ENCODE measurements at regions not wholly inside any gene's neighbourhood (a gene's known extent, or its start where the extent isn't known, plus 50 kb on each side); places are given as distances from the start of the nearest gene placed in this dataset.

DNA sequence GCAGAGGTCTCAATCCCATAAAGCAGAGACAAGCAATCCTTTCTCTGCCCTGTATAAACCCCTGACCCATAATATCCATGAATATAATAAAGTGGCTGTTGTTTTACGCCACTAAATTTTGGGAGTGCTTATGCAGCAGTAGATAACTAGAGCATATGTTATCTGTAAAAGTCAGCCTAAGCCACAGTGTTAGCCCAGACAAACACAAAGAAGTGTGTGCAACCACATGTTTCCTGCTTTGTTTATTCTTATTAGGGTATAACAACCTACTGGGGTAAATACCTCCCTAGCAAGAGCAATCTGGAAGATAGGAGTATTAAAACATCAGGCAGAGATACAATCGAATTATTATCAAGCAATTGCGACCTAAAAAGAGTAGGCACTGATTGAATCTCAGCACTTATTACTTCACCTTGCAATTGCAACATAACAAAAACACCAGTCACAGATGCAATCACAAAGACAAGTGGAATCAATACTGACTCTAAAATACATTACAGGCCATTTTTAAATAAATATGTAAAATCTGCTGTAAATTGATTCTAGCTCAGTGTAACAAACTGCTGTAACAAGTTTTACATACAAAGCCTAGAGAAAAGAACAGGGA, 94.6 kb upstream of the UBE2E2 start:
- no peaks in the 10 kb centered on the region for H3K36me3 ChIP-seq (ENCODE audit: insufficient read depth, low read length)
- ATAC-seq (ENCODE audit: insufficient read depth, low read depth), result no peak
- no peaks in the 10 kb centered on the region for H3K27me3 ChIP-seq (ENCODE audit: insufficient read depth, low read length, poor library complexity)
- TF ChIP-seq, protein P1, sequence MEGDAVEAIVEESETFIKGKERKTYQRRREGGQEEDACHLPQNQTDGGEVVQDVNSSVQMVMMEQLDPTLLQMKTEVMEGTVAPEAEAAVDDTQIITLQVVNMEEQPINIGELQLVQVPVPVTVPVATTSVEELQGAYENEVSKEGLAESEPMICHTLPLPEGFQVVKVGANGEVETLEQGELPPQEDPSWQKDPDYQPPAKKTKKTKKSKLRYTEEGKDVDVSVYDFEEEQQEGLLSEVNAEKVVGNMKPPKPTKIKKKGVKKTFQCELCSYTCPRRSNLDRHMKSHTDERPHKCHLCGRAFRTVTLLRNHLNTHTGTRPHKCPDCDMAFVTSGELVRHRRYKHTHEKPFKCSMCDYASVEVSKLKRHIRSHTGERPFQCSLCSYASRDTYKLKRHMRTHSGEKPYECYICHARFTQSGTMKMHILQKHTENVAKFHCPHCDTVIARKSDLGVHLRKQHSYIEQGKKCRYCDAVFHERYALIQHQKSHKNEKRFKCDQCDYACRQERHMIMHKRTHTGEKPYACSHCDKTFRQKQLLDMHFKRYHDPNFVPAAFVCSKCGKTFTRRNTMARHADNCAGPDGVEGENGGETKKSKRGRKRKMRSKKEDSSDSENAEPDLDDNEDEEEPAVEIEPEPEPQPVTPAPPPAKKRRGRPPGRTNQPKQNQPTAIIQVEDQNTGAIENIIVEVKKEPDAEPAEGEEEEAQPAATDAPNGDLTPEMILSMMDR (IDR thresholded peaks at IDR 0.05; ENCODE audit: borderline replicate concordance, extremely low read depth, low read length, poor library complexity, severe bottlenecking), result no peak
- no peak for TF ChIP-seq EZH2 (IDR thresholded peaks at IDR 0.05; ENCODE audit: borderline replicate concordance, low read depth, low read length, severe bottlenecking)
- H3K4me3 ChIP-seq (ENCODE audit: low read depth in 1 of 2, low read length in 2 of 2), result no peak overlapping the region
- H3K9ac ChIP-seq (ENCODE audit: low read depth, low read length), result no peak overlapping the region
- no peaks in the 10 kb centered on the region for H4K20me1 ChIP-seq (ENCODE audit: insufficient read depth, low read length)
- H3K4me1 ChIP-seq (ENCODE audit: insufficient read depth, low read length), result no peaks in the 10 kb centered on the region
- no peak for DNase-seq
- no peak overlapping the region for H2AFZ ChIP-seq (ENCODE audit: low read depth, low read length)
- H3K79me2 ChIP-seq (ENCODE audit: insufficient read depth, low read length), result no peaks in the 10 kb centered on the region
- no peak overlapping the region for H3K27ac ChIP-seq (ENCODE audit: low read length)
- H3K4me2 ChIP-seq (ENCODE audit: insufficient read depth, low read length), result no peak overlapping the region
- H3K9me3 ChIP-seq (ENCODE audit: insufficient read depth, low read length, severe bottlenecking), result no peaks in the 10 kb centered on the region

DNA sequence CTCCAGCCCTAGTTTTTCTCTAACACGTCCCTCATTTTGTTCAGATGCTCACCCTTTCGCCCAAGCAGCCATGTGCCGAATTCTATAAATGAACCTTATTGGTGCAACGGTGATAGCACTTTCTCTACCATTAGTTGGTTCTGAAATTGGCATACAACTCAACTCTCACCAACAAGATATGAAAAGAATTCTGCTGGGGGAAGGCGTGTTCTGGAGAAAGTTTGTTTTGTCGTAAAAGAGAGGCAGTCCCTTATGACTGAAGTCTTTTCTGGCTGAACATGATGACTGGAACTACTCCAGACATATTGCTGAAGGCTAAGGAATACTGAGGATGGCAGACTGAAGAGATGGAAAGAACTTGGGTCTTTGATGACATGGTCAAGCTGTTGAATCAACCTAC, 91.8 kb upstream of the UBE2E2 start:
- no peak for ATAC-seq (ENCODE audit: insufficient read depth, low read depth)
- Histone ChIP-seq H2AFZ (ENCODE audit: low read depth, low read length) (no peak overlapping the region), H3K27me3 (ENCODE audit: insufficient read depth, low read length, poor library complexity) (no peaks in the 10 kb centered on the region)

DNA sequence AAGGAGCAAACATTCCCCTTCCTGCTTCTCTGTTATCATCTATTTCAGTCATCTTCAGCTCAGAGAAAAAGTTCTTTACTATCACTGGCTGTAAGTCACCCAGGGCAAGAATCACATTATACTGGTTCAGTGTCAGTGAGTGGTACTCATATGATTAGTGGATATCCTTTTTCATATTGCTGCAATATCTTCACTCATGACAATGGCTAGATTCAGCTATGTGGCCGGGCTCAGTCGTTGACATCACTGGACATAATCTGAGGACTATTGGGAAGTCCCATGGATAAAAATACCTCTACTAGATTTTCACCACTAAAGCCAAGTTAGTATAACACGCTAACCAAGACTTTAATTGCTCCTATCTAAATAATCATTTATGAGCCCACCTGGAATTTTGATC, 91.3 kb upstream of the UBE2E2 start:
- no peaks in the 10 kb centered on the region for H3K9me3 ChIP-seq (ENCODE audit: insufficient read depth, low read length, severe bottlenecking)
- H2AFZ ChIP-seq (ENCODE audit: low read depth, low read length), result no peak overlapping the region
- no peaks in the 10 kb centered on the region for H4K20me1 ChIP-seq (ENCODE audit: insufficient read depth, low read length)
- no peaks in the 10 kb centered on the region for H3K36me3 ChIP-seq (ENCODE audit: insufficient read depth, low read length)
- H3K27ac ChIP-seq (ENCODE audit: low read length), result no peak overlapping the region
- H3K4me3 ChIP-seq (ENCODE audit: low read depth in 1 of 2, low read length in 2 of 2), result no peak overlapping the region
- H3K79me2 ChIP-seq (ENCODE audit: insufficient read depth, low read length), result no peaks in the 10 kb centered on the region
- DNase-seq, result no peak
- no peak overlapping the region for H3K9ac ChIP-seq (ENCODE audit: low read depth, low read length)
- TF ChIP-seq, protein P1 (IDR thresholded peaks at IDR 0.05; ENCODE audit: borderline replicate concordance, extremely low read depth, low read length, poor library complexity, severe bottlenecking), result no peak
- no peak for TF ChIP-seq EZH2 (IDR thresholded peaks at IDR 0.05; ENCODE audit: borderline replicate concordance, low read depth, low read length, severe bottlenecking)
- H3K27me3 ChIP-seq (ENCODE audit: insufficient read depth, low read length, poor library complexity), result no peaks in the 10 kb centered on the region
- peaks cover 10% of the 10 kb centered on the region; the same call in 1 of the 2 replicates for H3K4me1 ChIP-seq (ENCODE audit: insufficient read depth, low read length)
- no peak for ATAC-seq (ENCODE audit: insufficient read depth, low read depth)
- no peak overlapping the region for H3K4me2 ChIP-seq (ENCODE audit: insufficient read depth, low read length)

More for the DNA sequence above, 91.8 kb upstream of the UBE2E2 start:
- Histone ChIP-seq H3K79me2 (ENCODE audit: insufficient read depth, low read length) (no peaks in the 10 kb centered on the region), H3K27ac (ENCODE audit: low read length) (no peak overlapping the region), H4K20me1 (ENCODE audit: insufficient read depth, low read length) (no peaks in the 10 kb centered on the region), H3K4me3 (ENCODE audit: low read depth in 1 of 2, low read length in 2 of 2) (no peak overlapping the region), H3K9ac (ENCODE audit: low read depth, low read length) (no peak overlapping the region), H3K9me3 (ENCODE audit: insufficient read depth, low read length, severe bottlenecking) (no peaks in the 10 kb centered on the region), H3K36me3 (ENCODE audit: insufficient read depth, low read length) (no peaks in the 10 kb centered on the region), H3K4me1 (ENCODE audit: insufficient read depth, low read length) (peaks cover 10% of the 10 kb centered on the region; the same call in 1 of the 2 replicates), H3K4me2 (ENCODE audit: insufficient read depth, low read length) (no peak overlapping the region)
- TF ChIP-seq, protein P1 (IDR thresholded peaks at IDR 0.05; ENCODE audit: borderline replicate concordance, extremely low read depth, low read length, poor library complexity, severe bottlenecking), result no peak
- TF ChIP-seq EZH2 (IDR thresholded peaks at IDR 0.05; ENCODE audit: borderline replicate concordance, low read depth, low read length, severe bottlenecking), result no peak
- DNase-seq, result no peak

Data from DND-41 (cell line).